Hindlimb muscle (tissue), 1 donor: ENCODE measurements at regions not wholly inside any gene's neighbourhood (a gene's known extent, or its start where the extent isn't known, plus 50 kb on each side); places are given as distances from the start of the nearest gene placed in this dataset.

Experiments used
- DNase-seq: peaks from one replicate; pipeline ENCODE4 v3.0.0-alpha.2; 2013

- DNase-seq = no peak
Measured at GRCh38 chr2:160968183-160968582, 192.0 kb upstream of the TANK start.

- DNase-seq = peak; percentile 81
Measured at GRCh38 chr2:160970052-160970965, 189.9 kb upstream of the TANK start.

- no peak for DNase-seq
Measured at GRCh38 chr2:160973991-160974390, 186.2 kb upstream of the TANK start.

- no peak for DNase-seq
Measured at GRCh38 chr2:160974803-160975202, 185.4 kb upstream of the TANK start.

- DNase-seq = no peak
Measured at GRCh38 chr2:160976797-160977196, 183.4 kb upstream of the TANK start.

DNA sequence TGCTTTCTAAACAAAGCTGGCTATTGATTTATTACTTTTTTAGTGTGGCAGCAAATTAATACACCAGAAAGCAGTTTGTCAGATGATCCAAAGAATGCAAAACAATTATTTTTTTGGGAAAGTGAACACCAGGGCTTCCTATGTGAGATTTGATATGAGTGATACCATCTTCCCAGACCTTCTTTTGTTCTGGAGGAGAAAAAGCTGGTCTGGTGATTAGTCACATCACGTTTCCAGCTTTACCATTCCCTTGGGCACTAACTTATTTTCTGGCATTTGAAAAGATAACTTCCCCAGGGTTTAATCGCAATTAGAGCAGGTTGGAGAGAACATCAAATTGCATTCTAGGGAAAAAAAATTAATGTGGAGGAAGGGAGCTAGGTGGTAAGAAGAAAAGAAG lies 182.9 kb upstream of the TANK start:
- no peak for DNase-seq

DNA sequence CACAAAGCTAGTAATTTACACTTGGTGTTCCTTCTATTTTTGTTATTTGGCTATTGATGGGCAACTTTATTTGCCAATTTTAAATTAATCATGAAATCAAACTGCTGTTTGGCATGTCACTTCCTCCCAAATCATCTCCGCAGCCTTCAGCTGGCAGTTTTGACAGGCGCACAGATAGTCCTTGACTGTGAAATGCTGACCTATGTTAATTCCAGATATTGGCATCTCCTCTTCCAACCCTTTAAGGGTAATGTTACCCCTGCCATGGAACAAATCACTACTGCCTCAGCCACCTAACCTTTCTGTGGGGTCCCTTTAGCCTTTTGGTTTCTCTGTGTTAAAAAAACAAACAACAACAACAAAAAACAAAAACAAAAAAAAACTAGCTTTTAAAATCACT lies 182.4 kb upstream of the TANK start:
- no peak for DNase-seq

DNA sequence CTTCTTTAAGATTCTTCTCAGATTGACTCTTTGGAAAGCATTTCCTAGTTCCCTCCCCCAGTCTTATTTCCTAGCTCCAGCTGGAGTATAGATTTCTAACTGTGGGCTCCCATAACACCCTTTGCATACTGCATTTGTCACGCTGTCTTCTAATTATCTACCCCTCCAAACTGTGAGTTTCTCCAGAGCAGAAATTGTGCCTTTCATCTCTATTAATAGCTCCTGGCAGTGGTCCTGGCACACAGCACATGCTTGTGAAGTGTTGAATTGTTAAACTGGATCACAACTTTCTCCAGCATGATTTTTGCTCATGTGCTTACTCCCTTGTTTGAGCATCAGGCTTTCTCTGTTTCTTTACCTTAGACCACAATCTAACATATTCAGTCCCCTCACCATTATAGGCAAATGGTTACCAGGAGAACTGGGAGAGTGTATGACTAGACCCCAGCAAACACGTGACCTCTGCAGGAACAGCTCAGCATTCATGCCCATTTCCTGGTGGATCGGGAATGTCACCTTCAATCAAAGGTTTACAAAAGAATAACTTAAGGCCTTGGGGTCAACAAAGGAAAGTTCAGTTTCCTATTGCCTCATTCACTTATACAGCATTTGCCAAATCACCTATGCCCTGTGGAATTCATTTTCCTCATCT lies 175.7 kb upstream of the TANK start:
- DNase-seq = no peak

DNA sequence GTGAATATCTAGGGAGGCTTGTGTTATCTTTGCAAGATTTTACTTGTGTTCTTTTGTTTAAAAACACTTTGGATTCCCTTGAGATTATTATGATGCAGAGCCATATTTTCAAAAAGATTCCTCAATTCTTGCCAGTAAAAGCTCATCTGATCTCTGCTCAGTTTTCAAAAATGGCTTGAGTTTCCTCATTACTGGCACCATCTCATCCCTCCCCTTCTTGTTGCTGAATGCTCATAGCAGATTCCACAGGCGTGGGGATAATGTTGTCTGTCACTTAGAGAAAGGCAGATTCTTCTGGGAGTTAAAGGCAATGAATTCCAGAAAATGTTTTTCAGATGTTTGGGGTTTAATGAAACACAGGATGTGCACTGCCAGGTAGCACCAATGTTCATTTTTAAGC lies 170.4 kb upstream of the TANK start:
- DNase-seq = no peak

- DNase-seq = no peak
Measured at GRCh38 chr2:160993654-160994061, 166.6 kb upstream of the TANK start.

GRCh38 chr2:160994141-160995002 lies 165.9 kb upstream of the TANK start:
- peak; percentile 87 for DNase-seq

GRCh38 chr2:160996584-160996983 lies 163.6 kb upstream of the TANK start:
- DNase-seq = no peak

- no peak for DNase-seq
Measured at GRCh38 chr2:161004379-161004778, 155.8 kb upstream of the TANK start.

- DNase-seq = no peak
Measured at GRCh38 chr2:161005170-161005569, 155.1 kb upstream of the TANK start.

GRCh38 chr2:161008311-161008710 lies 151.9 kb upstream of the TANK start:
- no peak for DNase-seq

DNA sequence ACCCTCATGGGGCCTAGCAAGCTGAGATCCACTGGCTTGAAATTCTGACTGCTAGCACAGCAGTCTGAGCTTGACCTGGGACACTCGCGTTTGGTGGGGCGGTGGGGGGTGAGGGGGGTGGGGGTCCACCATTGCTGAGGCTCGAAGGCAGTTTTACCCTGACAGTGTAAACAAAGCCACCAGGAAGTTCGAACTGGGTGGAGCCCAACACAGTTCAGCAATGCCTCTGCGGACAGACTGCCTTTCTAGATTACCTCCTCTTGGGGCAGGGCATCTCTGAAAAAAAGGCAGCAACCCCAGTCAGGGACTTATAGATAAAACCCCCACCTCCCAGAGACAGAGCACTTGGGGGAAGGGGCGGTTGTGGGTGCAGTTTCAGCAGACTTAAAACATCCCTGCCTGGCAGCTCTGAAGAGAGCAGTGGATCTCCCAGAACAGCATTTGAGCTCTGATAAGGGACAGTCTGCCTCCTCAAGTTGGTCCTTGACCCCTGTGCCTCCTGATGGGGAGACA lies 149.7 kb upstream of the TANK start:
- no peak for DNase-seq

DNA sequence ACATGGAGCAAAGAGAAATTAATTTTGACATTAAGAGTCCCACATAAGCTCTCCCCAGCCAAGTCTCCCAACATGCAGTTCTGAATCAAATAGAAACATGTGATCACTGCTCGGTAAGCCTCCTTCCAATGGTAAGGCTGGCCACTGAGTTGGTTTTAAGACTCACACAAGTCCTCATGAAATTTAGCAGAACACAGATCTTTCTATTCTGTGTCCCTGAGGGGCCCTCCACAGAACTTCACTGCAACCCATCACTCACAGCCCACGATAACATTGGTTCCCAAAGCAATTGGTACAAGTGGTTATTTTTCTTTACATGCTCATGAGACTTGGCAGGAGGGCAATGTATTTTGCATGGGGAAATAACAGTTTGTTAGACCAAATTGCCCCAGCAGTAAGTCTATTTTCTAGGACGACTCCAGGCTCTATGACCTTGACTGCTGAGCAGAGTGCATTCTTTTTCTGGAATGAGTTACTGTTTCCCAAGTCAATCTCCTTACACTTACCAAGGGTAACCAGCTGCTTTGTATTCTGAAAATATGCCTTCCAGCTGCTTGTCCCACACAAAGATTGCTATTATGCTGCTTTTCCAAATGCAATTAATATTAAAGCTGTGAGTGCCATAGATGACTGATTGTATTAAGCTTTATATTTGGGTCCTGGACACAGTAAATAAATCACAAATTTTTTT lies 142.3 kb upstream of the TANK start:
- DNase-seq = no peak

DNA sequence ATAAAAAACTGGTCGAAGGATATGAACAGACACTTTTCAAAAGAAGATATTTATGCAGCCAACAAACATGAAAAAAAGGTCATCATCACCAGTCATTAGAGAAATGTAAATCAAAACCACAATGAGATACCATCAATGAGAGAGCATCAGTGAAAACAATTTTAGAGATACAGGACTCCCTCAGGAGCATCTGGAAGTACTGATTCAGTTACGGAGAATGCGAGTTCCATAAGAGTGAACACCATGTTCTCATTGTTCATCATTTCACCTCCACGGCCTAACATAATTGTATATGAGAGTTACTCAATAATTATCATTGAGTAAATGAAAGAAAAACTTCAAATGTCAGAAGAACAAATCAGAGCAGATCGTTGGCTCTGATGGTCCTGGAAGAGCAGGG lies 140.9 kb upstream of the TANK start:
- no peak for DNase-seq

GRCh38 chr2:161020437-161020836 lies 139.8 kb upstream of the TANK start:
- DNase-seq = no peak

GRCh38 chr2:161028581-161028980 lies 131.6 kb upstream of the TANK start:
- no peak for DNase-seq

DNA sequence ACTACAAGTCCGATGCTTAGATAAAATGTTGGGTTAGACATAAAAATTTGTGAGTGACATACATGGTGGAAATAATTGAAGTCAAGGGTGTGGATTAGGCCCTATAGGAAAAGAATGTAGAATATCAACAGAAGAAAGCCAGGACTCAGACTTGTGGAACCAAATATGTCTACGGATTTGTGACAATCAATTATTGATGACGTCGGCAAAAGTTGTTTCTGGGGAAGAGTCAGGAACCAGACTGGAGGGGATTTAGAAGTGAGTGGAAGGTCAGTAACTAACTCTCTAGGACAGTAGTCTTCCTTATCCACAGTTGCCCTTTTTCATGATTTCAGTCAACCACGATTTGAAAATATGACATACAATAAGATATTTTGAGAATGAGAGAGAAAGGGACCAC lies 130.9 kb upstream of the TANK start:
- DNase-seq = no peak
